CD14-positive monocyte (primary cell): ENCODE measurements at regions not wholly inside any gene's neighbourhood (a gene's known extent, or its start where the extent isn't known, plus 50 kb on each side); places are given as distances from the start of the nearest gene placed in this dataset.
A peak's percentile ranks its signal among the peaks of the same experiment; 100 is the strongest.

ENCODE experiments used
- DNase-seq, 3 donors: peaks; one replicate each; pipeline ENCODE4 v3.0.0-alpha.2; 2011 to 2022
- H2AFZ ChIP-seq: 2 replicates; pipeline ENCODE4 v1.6.0; 2012; ENCODE audit warnings: mild to moderate bottlenecking, low read depth, low read length, inconsistent platforms; ENCODE audit not compliant: insufficient read depth, poor library complexity, severe bottlenecking
- H3K27ac ChIP-seq, 2 donors: 1 replicate in 1 of 2; 2 replicates in 1 of 2; pipeline ENCODE4 v1.5.1; 2012 to 2013; ENCODE audit warnings: low read length in 2 of 2, control low read depth in 1 of 2, inconsistent platforms in 1 of 2, low read depth in 1 of 2, mild to moderate bottlenecking in 1 of 2
- H3K27me3 ChIP-seq, 2 donors: one replicate each; pipeline versions ENCODE4 v1.6.0 to v1.6.1; 2011 to 2013; ENCODE audit warnings: low read length in 2 of 2; ENCODE audit not compliant: control insufficient read depth in 2 of 2, insufficient read depth in 2 of 2
- H3K36me3 ChIP-seq, 2 donors: replicated peaks in 1 of 2; 1 replicate in 1 of 2; 2 replicates in 1 of 2; pipeline versions ENCODE4 v1.5.1 to v1.6.1; 2012 to 2013; ENCODE audit warnings: low read length in 2 of 2, control low read depth in 1 of 2, inconsistent platforms in 1 of 2, mild to moderate bottlenecking in 1 of 2; ENCODE audit not compliant: insufficient read depth in 2 of 2, control insufficient read depth in 1 of 2
- H3K4me1 ChIP-seq, 2 donors: 1 replicate in 1 of 2; 2 replicates in 1 of 2; pipeline versions ENCODE4 v1.5.1 to v1.6.1; 2012 to 2013; ENCODE audit warnings: low read length in 2 of 2, control low read depth in 1 of 2, inconsistent platforms in 1 of 2, mild to moderate bottlenecking in 1 of 2, moderate library complexity in 1 of 2; ENCODE audit not compliant: insufficient read depth in 2 of 2, control insufficient read depth in 1 of 2
- H3K4me2 ChIP-seq: replicated peaks from 2 replicates; pipeline ENCODE3; 2012; ENCODE audit warnings: low read length, moderate library complexity, mild to moderate bottlenecking; ENCODE audit not compliant: poor library complexity, severe bottlenecking; ENCODE audit errors: extremely low read depth
- H3K4me3 ChIP-seq, 3 experiments: fragments of 200-600 bp in 1 of 3; sonication (generic) in 1 of 3; replicated peaks in 1 of 3; 1 replicate in 2 of 3; 2 replicates in 1 of 3; pipeline ENCODE4 v1.5.1; 2011 to 2013; ENCODE audit warnings: low read length in 3 of 3, mild to moderate bottlenecking in 3 of 3, control low read depth in 2 of 3, low read depth in 2 of 3, inconsistent platforms in 1 of 3, moderate library complexity in 1 of 3
- H3K79me2 ChIP-seq: 2 replicates; pipeline ENCODE4 v1.6.0; 2012; ENCODE audit warnings: mild to moderate bottlenecking, control low read depth, inconsistent platforms, low read length, moderate library complexity; ENCODE audit not compliant: insufficient read depth
- H3K9ac ChIP-seq: 2 replicates; pipeline ENCODE4 v1.6.0; 2017; ENCODE audit warnings: low read length, mild to moderate bottlenecking; ENCODE audit not compliant: insufficient read depth, poor library complexity, severe bottlenecking
- H3K9me3 ChIP-seq, 2 donors: replicated peaks in 1 of 2; 1 replicate in 1 of 2; 2 replicates in 1 of 2; pipeline versions ENCODE4 v1.5.1 to v1.6.1; 2012 to 2013; ENCODE audit warnings: low read length in 2 of 2, control low read depth in 1 of 2; ENCODE audit not compliant: control insufficient read depth in 1 of 2, insufficient read depth in 1 of 2
- H4K20me1 ChIP-seq: 2 replicates; pipeline ENCODE4 v1.6.0; 2012; ENCODE audit warnings: mild to moderate bottlenecking, low read length, control low read depth, moderate library complexity; ENCODE audit not compliant: insufficient read depth
- H3K27ac Mint-ChIP-seq, 7 donors: one replicate each; pipeline ENCODE4 v1.8.0; 2020; ENCODE audit warnings: mild to moderate bottlenecking in 7 of 7, mixed read lengths in 7 of 7, moderate library complexity in 6 of 7, inconsistent platforms in 2 of 7
- H3K27me3 Mint-ChIP-seq, 3 donors: one replicate each; pipeline ENCODE4 v1.8.0; 2021 to 2022; ENCODE audit warnings: low read depth in 3 of 3, mild to moderate bottlenecking in 3 of 3, mixed read lengths in 3 of 3, moderate library complexity in 3 of 3, inconsistent platforms in 1 of 3
- H3K36me3 Mint-ChIP-seq, 2 donors: one replicate each; pipeline ENCODE4 v1.8.0; 2020; ENCODE audit warnings: mixed read lengths in 2 of 2, inconsistent platforms in 1 of 2, mild to moderate bottlenecking in 1 of 2
- H3K4me1 Mint-ChIP-seq: one replicate; pipeline ENCODE4 v1.8.0; 2020; ENCODE audit warnings: mild to moderate bottlenecking, mixed read lengths
- H3K4me3 Mint-ChIP-seq, 2 donors: one replicate each; pipeline ENCODE4 v1.8.0; 2020; ENCODE audit warnings: mild to moderate bottlenecking in 2 of 2, mixed read lengths in 2 of 2, moderate library complexity in 1 of 2
- H3K9me3 Mint-ChIP-seq, 7 donors: one replicate each; pipeline ENCODE4 v1.8.0; 2020 to 2022; ENCODE audit warnings: mixed read lengths in 7 of 7, mild to moderate bottlenecking in 6 of 7, moderate library complexity in 6 of 7, inconsistent platforms in 2 of 7
- WGBS: methylation state at CpG from one replicate; pipeline ENCODE4 v1.1.5; 2013; ENCODE audit warnings: missing lambda C conversion rate; ENCODE audit not compliant: insufficient coverage; 5-methylcytosine and 5-hydroxymethylcytosine counted together
- intact Hi-C, 2 donors: fragments of 100-400 bp; cut with micrococcal nuclease; formaldehyde crosslinking; loops; one replicate each; pipeline versions ENCODE4 v1.15.0 to v1.15.1; 2023
- TF ChIP-seq, protein P1 (sequence below): fragments of 200-600 bp; IDR thresholded peaks from one replicate; pipeline ENCODE4 v1.8.0; 2022; ENCODE audit warnings: antibody characterized with exemption, mild to moderate bottlenecking

DNA sequence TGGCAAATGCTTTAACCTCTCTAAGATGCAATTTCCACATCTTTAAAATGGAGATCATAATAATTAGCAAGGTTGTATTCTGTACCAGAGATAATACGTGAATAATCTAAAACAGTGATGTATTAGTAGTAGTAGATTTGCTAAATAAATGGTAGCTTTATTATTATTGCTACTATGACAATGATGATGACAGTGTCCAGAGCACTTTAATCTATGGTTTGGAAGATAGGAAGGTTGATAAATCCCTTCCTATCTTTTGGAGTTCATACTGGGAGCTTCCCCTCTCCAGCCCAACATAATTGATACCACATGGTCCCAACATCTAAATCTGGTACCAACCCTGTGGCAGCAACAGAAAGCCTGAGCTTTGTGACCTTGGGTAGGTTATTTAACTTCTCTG is 267.8 kb downstream of the FAT3 start:
- H3K4me2 ChIP-seq, result no peak overlapping the region
- no CpG with 5 or more reads among the region's 1 CpG for WGBS
- TF ChIP-seq, protein P1, sequence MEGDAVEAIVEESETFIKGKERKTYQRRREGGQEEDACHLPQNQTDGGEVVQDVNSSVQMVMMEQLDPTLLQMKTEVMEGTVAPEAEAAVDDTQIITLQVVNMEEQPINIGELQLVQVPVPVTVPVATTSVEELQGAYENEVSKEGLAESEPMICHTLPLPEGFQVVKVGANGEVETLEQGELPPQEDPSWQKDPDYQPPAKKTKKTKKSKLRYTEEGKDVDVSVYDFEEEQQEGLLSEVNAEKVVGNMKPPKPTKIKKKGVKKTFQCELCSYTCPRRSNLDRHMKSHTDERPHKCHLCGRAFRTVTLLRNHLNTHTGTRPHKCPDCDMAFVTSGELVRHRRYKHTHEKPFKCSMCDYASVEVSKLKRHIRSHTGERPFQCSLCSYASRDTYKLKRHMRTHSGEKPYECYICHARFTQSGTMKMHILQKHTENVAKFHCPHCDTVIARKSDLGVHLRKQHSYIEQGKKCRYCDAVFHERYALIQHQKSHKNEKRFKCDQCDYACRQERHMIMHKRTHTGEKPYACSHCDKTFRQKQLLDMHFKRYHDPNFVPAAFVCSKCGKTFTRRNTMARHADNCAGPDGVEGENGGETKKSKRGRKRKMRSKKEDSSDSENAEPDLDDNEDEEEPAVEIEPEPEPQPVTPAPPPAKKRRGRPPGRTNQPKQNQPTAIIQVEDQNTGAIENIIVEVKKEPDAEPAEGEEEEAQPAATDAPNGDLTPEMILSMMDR, result no peak
- H3K4me3 ChIP-seq, result no peak overlapping the region
- intact Hi-C loops, result no loop called here
- H3K36me3 ChIP-seq, result no peaks in the 10 kb centered on the region
- H3K27ac ChIP-seq, result no peak overlapping the region
- no peaks in the 10 kb centered on the region for H3K4me1 ChIP-seq
- Mint-ChIP-seq H3K27ac (peak overlapping the region in 1 of 7 donors; percentile 7), H3K4me1 (no peaks in the 10 kb centered on the region), H3K4me3 (no peak overlapping the region), H3K36me3 (no peaks in the 10 kb centered on the region), H3K9me3 (peaks cover 0 to 12% (median 1%) of the 10 kb centered on the region in 7 donors), H3K27me3 (peaks cover 0 to 4% (median 0%) of the 10 kb centered on the region in 3 donors)
- H3K27me3 ChIP-seq, result no peaks in the 10 kb centered on the region
- H3K79me2 ChIP-seq, result no peaks in the 10 kb centered on the region
- H3K9ac ChIP-seq, result no peak overlapping the region
- H3K9me3 ChIP-seq, result peaks cover 0 to 2% of the 10 kb centered on the region in 2 donors
- H4K20me1 ChIP-seq, result no peaks in the 10 kb centered on the region
- H2AFZ ChIP-seq, result no peak overlapping the region
- DNase-seq, result no peak

- intact Hi-C loops, result no loop called here
- Mint-ChIP-seq H3K4me1 (no peaks in the 10 kb centered on the region), H3K27ac (no peak overlapping the region), H3K27me3 (peaks cover 0 to 2% (median 0%) of the 10 kb centered on the region in 3 donors), H3K4me3 (no peak overlapping the region), H3K36me3 (no peaks in the 10 kb centered on the region), H3K9me3 (peaks cover 0 to 6% (median 1%) of the 10 kb centered on the region in 7 donors)
- H3K4me2 ChIP-seq, result no peak overlapping the region
- no peaks in the 10 kb centered on the region for H3K27me3 ChIP-seq
- H3K9me3 ChIP-seq, result peaks cover 0 to 2% of the 10 kb centered on the region in 2 donors
- no peak overlapping the region for H3K27ac ChIP-seq
- no peak overlapping the region for H3K9ac ChIP-seq
- H4K20me1 ChIP-seq, result no peaks in the 10 kb centered on the region
- H3K4me3 ChIP-seq, result no peak overlapping the region
- no peak for DNase-seq
- TF ChIP-seq, protein P1, result no peak
- no peak overlapping the region for H2AFZ ChIP-seq
- 95% methylated on average over 3 of the region's 3 CpGs for WGBS
- no peaks in the 10 kb centered on the region for H3K36me3 ChIP-seq
- no peaks in the 10 kb centered on the region for H3K4me1 ChIP-seq
- no peaks in the 10 kb centered on the region for H3K79me2 ChIP-seq
Measured at GRCh38 chr11:92495107-92495793, 270.6 kb downstream of the FAT3 start.
